Transverse colon (tissue), 4 donors: ENCODE measurements at regions not wholly inside any gene's neighbourhood (a gene's known extent, or its start where the extent isn't known, plus 50 kb on each side); places are given as distances from the start of the nearest gene placed in this dataset.

Source experiments
- EP300 ChIP-seq: sonication (generic); formaldehyde crosslinking; IDR thresholded peaks from one replicate; pipeline ENCODE4 v1.6.1; 2017; ENCODE audit warnings: antibody characterized with exemption, low read depth
- POLR2A ChIP-seq: fragments of 450-650 bp; IDR thresholded peaks from one replicate; pipeline ENCODE4 v1.6.1; 2016; ENCODE audit warnings: antibody characterized with exemption, mild to moderate bottlenecking, moderate library complexity
- POLR2AphosphoS5 ChIP-seq, 3 donors: sonication (generic); formaldehyde crosslinking; IDR thresholded peaks; one replicate each; pipeline ENCODE4 v1.6.1; 2016; ENCODE audit warnings: antibody characterized with exemption in 3 of 3
- TF ChIP-seq, protein P1 (sequence below), 5 experiments: fragments of 200-600 bp in 3 of 5; fragments of 450-650 bp in 2 of 5; sonication (generic) in 3 of 5; IDR thresholded peaks; 1 replicate in 2 of 5; 2 replicates in 3 of 5; pipeline ENCODE4 v1.5.1; 2016 to 2017; ENCODE audit warnings: antibody characterized with exemption in 5 of 5, inconsistent platforms in 3 of 5, mild to moderate bottlenecking in 2 of 5, moderate library complexity in 1 of 5

DNA sequence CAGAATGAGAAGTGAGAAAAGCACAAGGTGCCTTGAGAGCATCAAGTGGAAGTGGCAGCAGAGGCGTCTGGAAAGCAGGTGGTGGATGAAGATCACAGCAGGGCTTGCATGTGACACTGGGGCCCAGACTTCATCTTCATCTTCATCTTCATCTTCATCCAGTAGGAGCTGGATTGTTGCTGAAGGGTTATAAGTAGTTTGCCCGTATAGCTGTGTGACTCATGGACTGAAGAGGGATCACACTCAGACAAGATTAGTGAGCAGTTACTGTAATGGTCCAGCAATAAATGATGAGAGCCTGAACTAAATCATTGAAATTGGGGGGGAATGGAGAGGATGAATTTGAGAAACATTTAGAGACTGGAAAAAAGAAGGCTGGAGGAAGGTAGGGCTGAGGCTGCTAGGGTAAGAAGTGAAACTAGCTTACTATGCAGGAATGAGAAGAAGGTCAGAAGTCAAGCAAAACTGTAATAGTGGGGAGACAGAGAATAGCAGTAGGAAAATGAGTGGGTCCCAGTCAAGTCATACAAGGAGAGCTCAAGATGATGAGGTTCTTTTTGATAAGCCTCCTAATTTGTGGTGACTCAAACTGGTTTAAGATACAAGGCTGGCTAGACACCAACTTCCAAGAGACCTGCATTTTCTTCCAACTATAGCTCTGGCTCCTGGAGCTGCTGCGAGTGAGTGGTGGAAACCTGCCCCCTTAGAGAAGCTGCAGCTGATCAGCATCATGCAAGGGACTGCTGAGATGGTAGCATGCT is 92.3 kb upstream of the BEND6 start:
- TF ChIP-seq, protein P1, sequence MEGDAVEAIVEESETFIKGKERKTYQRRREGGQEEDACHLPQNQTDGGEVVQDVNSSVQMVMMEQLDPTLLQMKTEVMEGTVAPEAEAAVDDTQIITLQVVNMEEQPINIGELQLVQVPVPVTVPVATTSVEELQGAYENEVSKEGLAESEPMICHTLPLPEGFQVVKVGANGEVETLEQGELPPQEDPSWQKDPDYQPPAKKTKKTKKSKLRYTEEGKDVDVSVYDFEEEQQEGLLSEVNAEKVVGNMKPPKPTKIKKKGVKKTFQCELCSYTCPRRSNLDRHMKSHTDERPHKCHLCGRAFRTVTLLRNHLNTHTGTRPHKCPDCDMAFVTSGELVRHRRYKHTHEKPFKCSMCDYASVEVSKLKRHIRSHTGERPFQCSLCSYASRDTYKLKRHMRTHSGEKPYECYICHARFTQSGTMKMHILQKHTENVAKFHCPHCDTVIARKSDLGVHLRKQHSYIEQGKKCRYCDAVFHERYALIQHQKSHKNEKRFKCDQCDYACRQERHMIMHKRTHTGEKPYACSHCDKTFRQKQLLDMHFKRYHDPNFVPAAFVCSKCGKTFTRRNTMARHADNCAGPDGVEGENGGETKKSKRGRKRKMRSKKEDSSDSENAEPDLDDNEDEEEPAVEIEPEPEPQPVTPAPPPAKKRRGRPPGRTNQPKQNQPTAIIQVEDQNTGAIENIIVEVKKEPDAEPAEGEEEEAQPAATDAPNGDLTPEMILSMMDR (IDR thresholded peaks at IDR 0.05) = no peak
- TF ChIP-seq EP300 = no peak
- TF ChIP-seq POLR2A = no peak
- no peak for TF ChIP-seq POLR2AphosphoS5 (IDR thresholded peaks at IDR 0.05)
